ENCODE measurements at regions not wholly inside any gene's neighbourhood (a gene's known extent, or its start where the extent isn't known, plus 50 kb on each side); places are given as distances from the start of the nearest gene placed in this dataset.

GRCh38 chr3:117201901-117202774, 492.6 kb downstream of the TUSC7 start (continued):
- TF ChIP-seq ZNF655 (CRISPR knock-in tag; IDR thresholded peaks at IDR 0.05): no peak
- no peak for TF ChIP-seq SMAD2 (IDR thresholded peaks at IDR 0.05; ENCODE audit: low read depth, low read length)
- no peak for TF ChIP-seq PPARD (CRISPR knock-in tag; IDR thresholded peaks at IDR 0.05)
- TF ChIP-seq HINFP (tag; conservative IDR thresholded peaks at IDR 0.05; ENCODE audit: low read depth): no peak
- TF ChIP-seq HMG20A (CRISPR knock-in tag; conservative IDR thresholded peaks at IDR 0.05): no peak
- TF ChIP-seq, protein P1, sequence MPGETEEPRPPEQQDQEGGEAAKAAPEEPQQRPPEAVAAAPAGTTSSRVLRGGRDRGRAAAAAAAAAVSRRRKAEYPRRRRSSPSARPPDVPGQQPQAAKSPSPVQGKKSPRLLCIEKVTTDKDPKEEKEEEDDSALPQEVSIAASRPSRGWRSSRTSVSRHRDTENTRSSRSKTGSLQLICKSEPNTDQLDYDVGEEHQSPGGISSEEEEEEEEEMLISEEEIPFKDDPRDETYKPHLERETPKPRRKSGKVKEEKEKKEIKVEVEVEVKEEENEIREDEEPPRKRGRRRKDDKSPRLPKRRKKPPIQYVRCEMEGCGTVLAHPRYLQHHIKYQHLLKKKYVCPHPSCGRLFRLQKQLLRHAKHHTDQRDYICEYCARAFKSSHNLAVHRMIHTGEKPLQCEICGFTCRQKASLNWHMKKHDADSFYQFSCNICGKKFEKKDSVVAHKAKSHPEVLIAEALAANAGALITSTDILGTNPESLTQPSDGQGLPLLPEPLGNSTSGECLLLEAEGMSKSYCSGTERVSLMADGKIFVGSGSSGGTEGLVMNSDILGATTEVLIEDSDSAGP (CRISPR knock-in tag; IDR thresholded peaks at IDR 0.05): no peak
- TF ChIP-seq CXXC5 (CRISPR knock-in tag; IDR thresholded peaks at IDR 0.05): no peak
- no peak for TF ChIP-seq ZBTB40 (IDR thresholded peaks at IDR 0.05)
- TF ChIP-seq ZBTB40 (CRISPR knock-in tag; IDR thresholded peaks at IDR 0.05): no peak
- TF ChIP-seq ZNF224 (CRISPR knock-in tag; IDR thresholded peaks at IDR 0.05): no peak

Data from K562 (cell line).